Mesendoderm (in vitro differentiated cells): ENCODE measurements at regions not wholly inside any gene's neighbourhood (a gene's known extent, or its start where the extent isn't known, plus 50 kb on each side); places are given as distances from the start of the nearest gene placed in this dataset.

Experiments used
- DNase-seq: peaks from one replicate; pipeline ENCODE4 v3.0.0; 2013
- H2AK5ac ChIP-seq: 2 replicates; pipeline ENCODE4 v1.6.1; 2013; ENCODE audit warnings: low read length, inconsistent platforms
- H2BK120ac ChIP-seq: 2 replicates; pipeline ENCODE4 v1.6.1; 2013; ENCODE audit warnings: low read depth, mild to moderate bottlenecking, low read length, moderate library complexity, mixed read lengths
- H2BK15ac ChIP-seq: replicated peaks from 2 replicates; pipeline ENCODE4 v1.6.1; 2013; ENCODE audit warnings: low read depth, mild to moderate bottlenecking, moderate library complexity
- H2BK5ac ChIP-seq: 2 replicates; pipeline ENCODE4 v1.6.1; 2013; ENCODE audit warnings: low read length, inconsistent platforms
- H3K18ac ChIP-seq: 2 replicates; pipeline ENCODE4 v1.6.1; 2013; ENCODE audit warnings: mild to moderate bottlenecking, low read length, mixed read lengths
- H3K23ac ChIP-seq: one replicate; pipeline ENCODE4 v1.6.1; 2013; ENCODE audit warnings: low read length
- H3K27ac ChIP-seq: 2 replicates; pipeline ENCODE4 v1.5.1; 2013; ENCODE audit warnings: low read depth, mild to moderate bottlenecking, inconsistent platforms, low read length, moderate library complexity
- H3K27me3 ChIP-seq: 2 replicates; pipeline ENCODE4 v1.6.1; 2013; ENCODE audit warnings: low read length, control low read depth, mild to moderate bottlenecking, inconsistent platforms; ENCODE audit not compliant: insufficient read depth, poor library complexity
- H3K36me3 ChIP-seq: 2 replicates; pipeline ENCODE4 v1.6.1; 2013; ENCODE audit warnings: low read length, inconsistent platforms; ENCODE audit not compliant: control insufficient read depth, insufficient read depth
- H3K4ac ChIP-seq: one replicate; pipeline ENCODE4 v1.6.1; 2013; ENCODE audit warnings: low read depth, mild to moderate bottlenecking, low read length, moderate library complexity
- H3K4me1 ChIP-seq: 2 replicates; pipeline ENCODE4 v1.6.1; 2013; ENCODE audit warnings: low read depth, low read length, inconsistent platforms; ENCODE audit not compliant: control insufficient read depth
- H3K4me2 ChIP-seq: 2 replicates; pipeline ENCODE4 v1.6.1; 2013; ENCODE audit warnings: low read length
- H3K4me3 ChIP-seq: 2 replicates; pipeline ENCODE4 v1.5.1; 2013; ENCODE audit warnings: mild to moderate bottlenecking, low read length
- H3K56ac ChIP-seq: one replicate; pipeline ENCODE4 v1.6.1; 2013; ENCODE audit warnings: low read length
- H3K79me1 ChIP-seq: 2 replicates; pipeline ENCODE4 v1.6.1; 2013; ENCODE audit warnings: low read length, inconsistent platforms
- H3K79me2 ChIP-seq: 2 replicates; pipeline ENCODE4 v1.6.1; 2013; ENCODE audit warnings: mild to moderate bottlenecking, low read length; ENCODE audit not compliant: control insufficient read depth, insufficient read depth
- H3K9ac ChIP-seq: 2 replicates; pipeline ENCODE4 v1.6.1; 2013; ENCODE audit warnings: low read length, inconsistent platforms
- H4K5ac ChIP-seq: one replicate; pipeline ENCODE4 v1.6.1; 2013; ENCODE audit warnings: low read length
- H4K8ac ChIP-seq: one replicate; pipeline ENCODE4 v1.6.1; 2013; ENCODE audit warnings: low read depth, mild to moderate bottlenecking, control low read depth, low read length, moderate library complexity
- WGBS: extraction: QIAGEN DNeasy Blood & Tissue Kit; methylation state at CpG from one replicate; pipeline ENCODE4 v1.1.7; 2013; ENCODE audit warnings: low lambda C conversion rate, missing lambda C conversion rate; ENCODE audit not compliant: insufficient coverage; ENCODE audit errors: extremely low coverage; 5-methylcytosine and 5-hydroxymethylcytosine counted together

DNA sequence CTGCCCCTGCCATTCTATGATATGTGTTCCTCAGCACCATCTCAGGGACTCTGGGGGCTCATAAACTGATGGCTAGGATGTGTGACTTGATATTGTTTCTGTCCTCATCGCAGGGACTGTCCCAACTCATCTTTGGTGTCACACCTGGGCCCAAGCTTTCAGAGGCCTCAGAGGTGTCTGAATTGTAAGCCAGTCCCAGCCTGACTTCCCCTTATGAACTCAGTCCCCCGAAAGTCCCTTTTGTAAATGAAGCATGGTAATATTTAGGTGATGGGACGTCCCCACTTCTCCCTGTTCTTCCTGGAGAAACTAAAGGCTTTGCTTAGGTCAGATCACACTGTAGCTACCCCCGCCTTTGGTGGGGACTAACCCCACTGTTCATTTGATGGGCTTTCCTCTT is 142.4 kb upstream of the TLE3 start:
- Histone ChIP-seq H3K56ac (no peak overlapping the region), H2BK120ac (no peak overlapping the region)
- WGBS = no CpG with 5 or more reads among the region's 4 CpGs

DNA sequence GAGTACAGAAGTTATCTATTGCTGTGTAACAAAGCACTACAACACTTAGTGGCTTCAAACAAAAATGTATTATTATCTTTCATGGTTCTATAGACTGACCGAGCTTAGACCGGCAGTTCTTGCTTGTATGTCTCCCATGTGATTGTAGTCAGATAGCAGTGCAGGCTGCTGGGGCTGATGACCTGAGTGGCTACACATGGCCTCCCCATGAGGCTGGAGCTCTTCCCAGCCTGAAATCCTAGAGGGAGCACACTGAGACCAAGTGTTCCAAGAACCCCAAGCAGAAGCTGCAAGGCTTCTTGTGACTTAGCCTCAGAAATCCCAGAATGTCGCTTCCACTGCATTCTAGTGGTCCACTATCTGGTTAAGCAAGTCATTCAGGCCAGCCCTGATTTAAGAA is 141.2 kb upstream of the TLE3 start:
- Histone ChIP-seq H3K56ac (no peak overlapping the region), H3K4ac (no peak overlapping the region), H3K4me3 (no peak overlapping the region), H3K36me3 (no peaks in the 10 kb centered on the region), H2BK5ac (no peak overlapping the region), H3K23ac (no peak overlapping the region), H3K4me2 (no peak overlapping the region), H2BK120ac (no peak overlapping the region), H3K18ac (no peak overlapping the region), H3K79me2 (no peaks in the 10 kb centered on the region), H2BK15ac (no peak overlapping the region), H2AK5ac (no peak overlapping the region), H3K79me1 (no peaks in the 10 kb centered on the region), H4K8ac (no peak overlapping the region), H4K5ac (no peak overlapping the region), H3K9ac (no peak overlapping the region), H3K4me1 (no peaks in the 10 kb centered on the region), H3K27me3 (no peaks in the 10 kb centered on the region), H3K27ac (no peak overlapping the region)
- no peak for DNase-seq
- WGBS = no CpG with 5 or more reads among the region's 3 CpGs

More for the DNA sequence above, 142.4 kb upstream of the TLE3 start:
- Histone ChIP-seq H4K8ac (no peak overlapping the region), H3K27ac (no peak overlapping the region), H2AK5ac (no peak overlapping the region), H3K4me1 (no peaks in the 10 kb centered on the region), H3K36me3 (no peaks in the 10 kb centered on the region), H3K79me2 (no peaks in the 10 kb centered on the region), H3K18ac (no peak overlapping the region), H3K4ac (no peak overlapping the region), H2BK15ac (no peak overlapping the region), H3K27me3 (no peaks in the 10 kb centered on the region), H4K5ac (no peak overlapping the region), H3K4me3 (no peak overlapping the region), H3K4me2 (no peak overlapping the region), H3K23ac (no peak overlapping the region), H2BK5ac (no peak overlapping the region), H3K9ac (no peak overlapping the region), H3K79me1 (no peaks in the 10 kb centered on the region)
- no peak for DNase-seq

DNA sequence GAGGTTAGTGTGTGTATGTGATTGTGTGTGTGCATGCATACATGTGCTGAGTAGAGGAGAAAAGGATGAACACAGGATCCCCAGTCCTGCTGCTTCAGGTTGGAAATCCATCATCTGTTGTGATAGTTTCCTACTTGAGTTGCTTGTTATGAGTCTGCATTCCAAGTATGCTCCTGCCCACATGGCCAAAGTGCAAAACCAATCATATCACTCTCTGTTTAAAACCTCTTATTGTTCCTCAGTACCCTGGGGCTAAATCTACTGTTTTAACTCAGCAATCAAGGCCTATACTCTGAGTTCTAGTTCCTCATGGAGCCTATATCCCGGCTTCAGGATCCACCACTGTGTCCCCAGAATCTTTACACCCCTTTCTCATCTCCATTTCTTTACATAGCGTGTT is 139.9 kb upstream of the TLE3 start:
- H3K79me2 ChIP-seq = no peaks in the 10 kb centered on the region
- no peak overlapping the region for H3K4ac ChIP-seq
- no peak overlapping the region for H2BK5ac ChIP-seq
- H2BK15ac ChIP-seq = no peak overlapping the region
- no peak overlapping the region for H2AK5ac ChIP-seq
- H3K23ac ChIP-seq = no peak overlapping the region
- no peaks in the 10 kb centered on the region for H3K36me3 ChIP-seq
- H3K27ac ChIP-seq = no peak overlapping the region
- H3K56ac ChIP-seq = no peak overlapping the region
- DNase-seq = no peak
- H3K79me1 ChIP-seq = no peaks in the 10 kb centered on the region
- H3K27me3 ChIP-seq = no peaks in the 10 kb centered on the region
- no peak overlapping the region for H4K5ac ChIP-seq
- no peak overlapping the region for H3K9ac ChIP-seq
- no CpG with 5 or more reads among the region's 2 CpGs for WGBS
- H3K4me3 ChIP-seq = no peak overlapping the region
- no peak overlapping the region for H4K8ac ChIP-seq
- no peak overlapping the region for H3K4me2 ChIP-seq
- H3K18ac ChIP-seq = no peak overlapping the region
- no peak overlapping the region for H2BK120ac ChIP-seq
- no peaks in the 10 kb centered on the region for H3K4me1 ChIP-seq

DNA sequence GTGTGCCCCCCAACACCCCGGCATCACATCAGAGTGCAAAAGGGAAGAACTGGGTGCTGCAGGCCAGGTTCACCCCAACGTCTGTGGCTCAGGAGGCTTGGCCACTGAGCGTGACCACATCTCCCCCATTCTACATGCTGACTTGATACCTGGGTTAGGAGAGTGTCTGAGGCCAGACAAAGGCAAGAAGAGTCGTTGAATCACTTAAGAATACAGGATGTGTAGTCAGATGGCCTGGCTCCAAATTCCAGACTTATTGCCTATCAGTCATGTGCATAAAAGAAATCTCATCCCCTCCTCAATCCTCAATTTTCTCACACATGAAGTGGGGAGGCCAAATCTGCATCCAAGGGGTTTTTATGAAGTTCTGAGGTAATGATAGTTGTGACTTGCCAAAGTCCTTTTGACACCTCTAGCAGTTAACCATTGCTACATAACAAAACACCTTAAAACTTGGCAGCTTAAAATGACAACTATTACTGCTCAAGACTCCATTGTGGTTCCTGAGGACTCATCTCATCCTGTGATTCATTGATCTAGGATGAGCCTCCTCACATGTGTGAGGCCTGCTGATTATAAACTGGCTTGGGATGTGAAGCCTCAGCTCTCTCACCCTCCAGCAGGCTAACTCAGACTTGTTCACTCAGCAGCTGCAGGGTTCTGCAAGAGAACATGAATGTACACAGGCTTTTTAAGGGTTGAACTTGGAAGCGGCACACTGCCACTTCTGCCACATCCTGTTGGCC is 138.8 kb upstream of the TLE3 start:
- no peak overlapping the region for H4K5ac ChIP-seq
- H3K79me1 ChIP-seq = no peaks in the 10 kb centered on the region
- no peak overlapping the region for H4K8ac ChIP-seq
- H3K4ac ChIP-seq = no peak overlapping the region
- H3K36me3 ChIP-seq = no peaks in the 10 kb centered on the region
- WGBS = no CpG with 5 or more reads among the region's 5 CpGs
- H2AK5ac ChIP-seq = no peak overlapping the region
- H3K79me2 ChIP-seq = no peaks in the 10 kb centered on the region
- no peak overlapping the region for H3K56ac ChIP-seq
- H3K4me3 ChIP-seq = no peak overlapping the region
- no peak overlapping the region for H2BK15ac ChIP-seq
- no peak overlapping the region for H2BK5ac ChIP-seq
- no peak overlapping the region for H3K18ac ChIP-seq
- no peak for DNase-seq
- no peak overlapping the region for H3K9ac ChIP-seq
- H3K4me2 ChIP-seq = no peak overlapping the region
- H2BK120ac ChIP-seq = no peak overlapping the region
- no peaks in the 10 kb centered on the region for H3K27me3 ChIP-seq
- no peak overlapping the region for H3K27ac ChIP-seq
- H3K4me1 ChIP-seq = no peaks in the 10 kb centered on the region
- H3K23ac ChIP-seq = no peak overlapping the region

DNA sequence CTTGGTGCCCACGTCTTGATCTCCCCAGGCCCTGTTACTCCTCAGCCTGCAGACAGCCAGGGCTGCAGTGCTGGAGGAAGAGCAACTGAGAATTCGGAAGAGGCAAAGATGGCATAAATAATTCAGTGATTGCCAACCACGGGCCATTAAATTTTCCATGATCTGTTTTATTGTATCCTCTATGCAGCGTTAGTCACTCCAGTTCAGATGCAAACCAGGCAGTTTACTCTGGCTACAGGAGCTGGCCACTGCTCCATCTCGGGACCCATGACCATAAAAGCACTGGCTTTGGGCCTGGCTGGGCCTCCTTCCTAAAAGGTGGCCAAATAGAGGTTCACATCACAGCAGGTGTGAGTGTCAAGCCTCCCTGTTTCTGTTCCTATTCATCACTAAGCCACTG is 137.6 kb upstream of the TLE3 start:
- Histone ChIP-seq H3K4ac (no peak overlapping the region), H3K9ac (no peak overlapping the region), H4K8ac (no peak overlapping the region), H2BK120ac (no peak overlapping the region), H2BK15ac (no peak overlapping the region), H3K27ac (no peak overlapping the region), H3K18ac (no peak overlapping the region), H4K5ac (no peak overlapping the region), H3K4me2 (no peak overlapping the region), H3K4me3 (no peak overlapping the region), H3K4me1 (no peaks in the 10 kb centered on the region), H3K79me1 (no peaks in the 10 kb centered on the region), H2AK5ac (no peak overlapping the region), H3K36me3 (no peaks in the 10 kb centered on the region), H3K79me2 (no peaks in the 10 kb centered on the region), H3K56ac (no peak overlapping the region), H2BK5ac (no peak overlapping the region), H3K27me3 (no peaks in the 10 kb centered on the region), H3K23ac (no peak overlapping the region)
- no CpG with 5 or more reads among the region's 5 CpGs for WGBS
- no peak for DNase-seq
